Osteocyte (in vitro differentiated cells): ENCODE measurements at regions not wholly inside any gene's neighbourhood (a gene's known extent, or its start where the extent isn't known, plus 50 kb on each side); places are given as distances from the start of the nearest gene placed in this dataset.

Experiments
- DNase-seq: peaks from one replicate; pipeline ENCODE4 v3.0.0; 2021; ENCODE audit warnings: mixed read lengths; ENCODE audit not compliant: unreplicated experiment; ENCODE audit errors: extremely low spot score
- H3K27ac Mint-ChIP-seq: one replicate; pipeline ENCODE4 v1.8.0; 2021; ENCODE audit warnings: mild to moderate bottlenecking, mixed read lengths; ENCODE audit not compliant: unreplicated experiment
- H3K27me3 Mint-ChIP-seq: one replicate; pipeline ENCODE4 v1.8.0; 2021; ENCODE audit warnings: mixed read lengths; ENCODE audit not compliant: unreplicated experiment
- H3K36me3 Mint-ChIP-seq: one replicate; pipeline ENCODE4 v1.8.0; 2021; ENCODE audit warnings: mixed read lengths; ENCODE audit not compliant: unreplicated experiment
- H3K4me1 Mint-ChIP-seq: one replicate; pipeline ENCODE4 v1.8.0; 2021; ENCODE audit warnings: mixed read lengths; ENCODE audit not compliant: unreplicated experiment
- H3K4me3 Mint-ChIP-seq: one replicate; pipeline ENCODE4 v1.8.0; 2021; ENCODE audit warnings: mild to moderate bottlenecking, moderate library complexity, mixed read lengths; ENCODE audit not compliant: unreplicated experiment
- H3K9me3 Mint-ChIP-seq: one replicate; pipeline ENCODE4 v1.8.0; 2021; ENCODE audit warnings: mixed read lengths; ENCODE audit not compliant: unreplicated experiment
- TF ChIP-seq, protein P1 (sequence below): fragments of 200-600 bp; sonication (generic); IDR thresholded peaks from 2 replicates; pipeline ENCODE4 v1.5.0; 2021; ENCODE audit warnings: antibody characterized with exemption, mild to moderate bottlenecking, moderate library complexity

DNA sequence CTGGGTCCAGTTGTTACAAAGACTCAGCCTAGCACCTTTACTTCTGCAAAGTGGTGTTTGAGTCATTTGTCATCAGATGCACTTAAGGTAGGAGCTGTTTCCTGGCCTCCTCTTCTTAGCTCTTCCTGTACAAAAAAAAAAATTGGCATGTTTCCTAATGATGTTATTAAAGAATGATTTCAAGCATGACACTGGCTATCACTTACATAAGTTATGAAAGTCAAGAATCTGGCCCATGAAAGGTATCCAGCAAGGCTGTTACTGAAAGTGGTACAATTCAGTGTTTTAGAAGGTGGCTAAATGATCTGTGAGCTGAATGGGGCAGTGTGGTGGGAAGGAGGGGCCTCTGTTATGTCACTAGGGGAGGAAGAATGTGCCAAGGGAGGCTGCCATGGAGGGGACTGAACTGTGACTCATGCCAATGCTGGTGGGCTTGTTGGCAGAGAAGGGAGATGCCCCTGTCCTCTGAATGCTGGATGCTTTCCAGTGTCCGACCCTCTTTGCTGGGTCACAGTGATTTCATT, 175.1 kb upstream of the MAP1B start:
- DNase-seq = no peak
- Mint-ChIP-seq H3K27ac (peak overlapping the region; percentile 64), H3K4me1 (peaks cover 17% of the 10 kb centered on the region), H3K9me3 (peaks cover 10% of the 10 kb centered on the region), H3K27me3 (no peaks in the 10 kb centered on the region), H3K4me3 (no peak overlapping the region), H3K36me3 (peaks cover 2% of the 10 kb centered on the region)
- TF ChIP-seq, protein P1, sequence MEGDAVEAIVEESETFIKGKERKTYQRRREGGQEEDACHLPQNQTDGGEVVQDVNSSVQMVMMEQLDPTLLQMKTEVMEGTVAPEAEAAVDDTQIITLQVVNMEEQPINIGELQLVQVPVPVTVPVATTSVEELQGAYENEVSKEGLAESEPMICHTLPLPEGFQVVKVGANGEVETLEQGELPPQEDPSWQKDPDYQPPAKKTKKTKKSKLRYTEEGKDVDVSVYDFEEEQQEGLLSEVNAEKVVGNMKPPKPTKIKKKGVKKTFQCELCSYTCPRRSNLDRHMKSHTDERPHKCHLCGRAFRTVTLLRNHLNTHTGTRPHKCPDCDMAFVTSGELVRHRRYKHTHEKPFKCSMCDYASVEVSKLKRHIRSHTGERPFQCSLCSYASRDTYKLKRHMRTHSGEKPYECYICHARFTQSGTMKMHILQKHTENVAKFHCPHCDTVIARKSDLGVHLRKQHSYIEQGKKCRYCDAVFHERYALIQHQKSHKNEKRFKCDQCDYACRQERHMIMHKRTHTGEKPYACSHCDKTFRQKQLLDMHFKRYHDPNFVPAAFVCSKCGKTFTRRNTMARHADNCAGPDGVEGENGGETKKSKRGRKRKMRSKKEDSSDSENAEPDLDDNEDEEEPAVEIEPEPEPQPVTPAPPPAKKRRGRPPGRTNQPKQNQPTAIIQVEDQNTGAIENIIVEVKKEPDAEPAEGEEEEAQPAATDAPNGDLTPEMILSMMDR = no peak

- H3K27ac Mint-ChIP-seq = peak overlapping the region; percentile 64
- H3K9me3 Mint-ChIP-seq = peaks cover 8% of the 10 kb centered on the region
- no peak for DNase-seq
- H3K36me3 Mint-ChIP-seq = no peaks in the 10 kb centered on the region
- H3K4me3 Mint-ChIP-seq = no peak overlapping the region
- peaks cover 17% of the 10 kb centered on the region for H3K4me1 Mint-ChIP-seq
- no peaks in the 10 kb centered on the region for H3K27me3 Mint-ChIP-seq
- TF ChIP-seq, protein P1 = no peak
Observed at GRCh38 chr5:71932655-71933338, 174.5 kb upstream of the MAP1B start.

- peaks cover 8% of the 10 kb centered on the region for H3K9me3 Mint-ChIP-seq
- TF ChIP-seq, protein P1 = no peak
- H3K27me3 Mint-ChIP-seq = no peaks in the 10 kb centered on the region
- DNase-seq = no peak
- H3K27ac Mint-ChIP-seq = no peak overlapping the region
- H3K4me3 Mint-ChIP-seq = no peak overlapping the region
- H3K36me3 Mint-ChIP-seq = no peaks in the 10 kb centered on the region
- H3K4me1 Mint-ChIP-seq = peaks cover 21% of the 10 kb centered on the region
Observed at GRCh38 chr5:71934322-71934721, 173.0 kb upstream of the MAP1B start.

GRCh38 chr5:71937921-71938698, 169.2 kb upstream of the MAP1B start:
- no peak overlapping the region for H3K27ac Mint-ChIP-seq
- no peak for DNase-seq
- TF ChIP-seq, protein P1 = no peak

GRCh38 chr5:71938895-71939294, 168.4 kb upstream of the MAP1B start:
- peaks cover 6% of the 10 kb centered on the region for H3K4me1 Mint-ChIP-seq
- TF ChIP-seq, protein P1 = no peak
- no peak for DNase-seq
- H3K4me3 Mint-ChIP-seq = no peak overlapping the region
- peak overlapping the region; percentile 16 for H3K27ac Mint-ChIP-seq
- peaks cover 14% of the 10 kb centered on the region for H3K9me3 Mint-ChIP-seq
- H3K36me3 Mint-ChIP-seq = no peaks in the 10 kb centered on the region
- peaks cover 11% of the 10 kb centered on the region for H3K27me3 Mint-ChIP-seq

More at GRCh38 chr5:71937921-71938698, 169.2 kb upstream of the MAP1B start:
- H3K4me1 Mint-ChIP-seq = peaks cover 10% of the 10 kb centered on the region
- H3K4me3 Mint-ChIP-seq = no peak overlapping the region
- peaks cover 5% of the 10 kb centered on the region for H3K27me3 Mint-ChIP-seq
- H3K36me3 Mint-ChIP-seq = no peaks in the 10 kb centered on the region
- H3K9me3 Mint-ChIP-seq = peaks cover 14% of the 10 kb centered on the region
